ENCODE measurements at regions not wholly inside any gene's neighbourhood (a gene's known extent, or its start where the extent isn't known, plus 50 kb on each side); places are given as distances from the start of the nearest gene placed in this dataset.
A peak's percentile ranks its signal among the peaks of the same experiment; 100 is the strongest.
"Not testable (repeated sequence)": the region's sequence is repeated elsewhere in the genome, so short reads cannot be mapped to it uniquely, and the experiment has no call there.

- DNase-seq (ENCODE audit: low read depth): peak; percentile 1
- not testable (repeated sequence) for H3K4me3 ChIP-seq (ENCODE audit: low read depth, low read length)
Measured at GRCh38 chr1:223961985-223962384, 116.2 kb upstream of the TP53BP2 start.

GRCh38 chr1:223952801-223953200, 107.1 kb upstream of the TP53BP2 start:
- DNase-seq (ENCODE audit: low read depth); H3K4me3 ChIP-seq (ENCODE audit: low read depth, low read length): not testable (repeated sequence)

GRCh38 chr1:223951551-223951950, 105.8 kb upstream of the TP53BP2 start:
- H3K4me3 ChIP-seq (ENCODE audit: low read depth, low read length); DNase-seq (ENCODE audit: low read depth): not testable (repeated sequence)

- not testable (repeated sequence) for H3K4me3 ChIP-seq (ENCODE audit: low read depth, low read length); DNase-seq (ENCODE audit: low read depth)
Measured at GRCh38 chr1:223949944-223950343, 104.2 kb upstream of the TP53BP2 start.

GRCh38 chr1:223948041-223948440, 102.3 kb upstream of the TP53BP2 start:
- not testable (repeated sequence) for H3K4me3 ChIP-seq (ENCODE audit: low read depth, low read length); DNase-seq (ENCODE audit: low read depth)

DNA sequence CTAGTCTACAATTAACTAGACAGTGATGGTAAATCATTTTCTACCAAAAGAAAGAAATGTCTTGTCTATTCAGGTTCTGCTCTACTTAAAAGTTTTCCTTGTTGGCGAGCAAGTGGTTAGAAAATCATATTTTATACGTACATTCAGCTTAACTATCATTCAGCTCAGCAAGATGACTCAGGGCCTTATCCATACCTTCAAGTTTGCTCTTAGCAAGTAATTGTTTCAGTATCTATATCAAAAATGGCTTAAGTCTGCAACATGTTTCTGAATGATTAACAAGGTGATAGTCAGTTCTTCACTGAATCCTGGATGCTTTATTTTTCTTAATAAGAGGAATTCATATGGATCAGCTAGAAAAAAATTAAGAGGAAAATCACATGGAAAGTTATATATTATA, 90.8 kb upstream of the TP53BP2 start:
- not testable (repeated sequence) for H3K4me3 ChIP-seq (ENCODE audit: low read depth, low read length); DNase-seq (ENCODE audit: low read depth)

- not testable (repeated sequence) for H3K4me3 ChIP-seq (ENCODE audit: low read depth, low read length); DNase-seq (ENCODE audit: low read depth)
Measured at GRCh38 chr1:223931476-223931875, 85.7 kb upstream of the TP53BP2 start.

DNA sequence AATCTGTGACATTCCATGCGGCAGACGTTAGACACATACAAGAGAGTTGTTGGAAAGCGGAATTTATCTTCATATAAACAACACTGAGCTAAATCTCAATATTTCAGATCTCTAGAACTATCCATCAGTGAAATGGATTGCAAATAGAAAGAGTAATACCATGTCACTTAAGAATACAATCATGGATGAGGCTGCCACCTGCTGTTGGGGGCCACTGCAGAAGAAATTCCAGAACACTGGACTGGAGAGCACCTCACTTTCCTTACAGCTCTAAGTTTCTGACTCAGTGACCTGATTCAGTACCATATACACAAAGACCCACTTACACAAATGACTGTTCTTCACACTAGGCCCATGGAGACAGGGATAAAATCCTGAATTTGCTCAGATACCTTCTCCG, 75.1 kb upstream of the TP53BP2 start:
- not testable (repeated sequence) for DNase-seq (ENCODE audit: low read depth); H3K4me3 ChIP-seq (ENCODE audit: low read depth, low read length)
- TF ChIP-seq CTCF (conservative IDR thresholded peaks at IDR 0.05; ENCODE audit: low read depth, low read length): peak; percentile 24

DNA sequence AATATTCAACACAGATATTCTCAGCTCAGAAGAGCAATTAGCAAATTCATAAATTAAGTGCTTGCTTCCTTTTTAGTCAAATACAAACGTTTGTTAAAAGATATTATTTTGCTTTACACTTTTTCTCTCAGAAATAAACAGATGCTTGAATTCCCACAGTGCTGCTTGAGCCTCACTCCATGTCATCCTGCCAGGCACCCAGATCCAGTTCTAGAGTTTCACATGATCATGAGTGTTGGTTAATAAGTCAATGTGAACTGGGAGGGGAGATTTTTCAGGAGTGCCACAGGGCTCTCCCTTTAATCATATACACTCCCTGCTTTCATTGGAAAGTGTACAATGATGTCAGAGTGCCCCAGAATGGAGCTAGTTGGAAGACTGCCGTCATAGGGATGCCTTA, 69.7 kb upstream of the TP53BP2 start:
- H3K4me3 ChIP-seq (ENCODE audit: low read depth, low read length); DNase-seq (ENCODE audit: low read depth): not testable (repeated sequence)

DNA sequence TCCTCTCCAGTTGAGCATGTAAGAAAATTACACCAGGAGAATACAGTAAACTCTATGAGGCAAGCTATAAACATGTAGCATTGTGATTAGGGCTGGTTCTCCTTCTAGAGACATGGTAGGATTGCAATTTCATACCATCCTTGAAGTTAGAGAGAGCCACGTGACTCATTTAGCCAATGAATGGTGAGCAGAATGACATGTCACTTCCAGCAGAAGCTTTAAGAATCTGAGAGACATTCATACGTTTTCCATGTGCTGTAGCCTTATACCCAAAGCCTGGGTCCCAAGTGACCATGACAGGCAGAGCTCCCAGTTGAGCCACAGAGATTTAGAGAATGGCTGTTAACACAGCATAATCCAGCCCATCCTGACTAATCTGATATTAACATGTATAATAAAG, 68.0 kb upstream of the TP53BP2 start:
- not testable (repeated sequence) for H3K4me3 ChIP-seq (ENCODE audit: low read depth, low read length); DNase-seq (ENCODE audit: low read depth)

GRCh38 chr1:223907943-223908587, 62.3 kb upstream of the TP53BP2 start:
- TF ChIP-seq CTCF (conservative IDR thresholded peaks at IDR 0.05; ENCODE audit: low read depth, low read length): peak; percentile 46
- not testable (repeated sequence) for DNase-seq (ENCODE audit: low read depth); H3K4me3 ChIP-seq (ENCODE audit: low read depth, low read length)

- DNase-seq (ENCODE audit: low read depth); H3K4me3 ChIP-seq (ENCODE audit: low read depth, low read length): not testable (repeated sequence)
Measured at GRCh38 chr1:223903221-223903620, 57.5 kb upstream of the TP53BP2 start.

DNA sequence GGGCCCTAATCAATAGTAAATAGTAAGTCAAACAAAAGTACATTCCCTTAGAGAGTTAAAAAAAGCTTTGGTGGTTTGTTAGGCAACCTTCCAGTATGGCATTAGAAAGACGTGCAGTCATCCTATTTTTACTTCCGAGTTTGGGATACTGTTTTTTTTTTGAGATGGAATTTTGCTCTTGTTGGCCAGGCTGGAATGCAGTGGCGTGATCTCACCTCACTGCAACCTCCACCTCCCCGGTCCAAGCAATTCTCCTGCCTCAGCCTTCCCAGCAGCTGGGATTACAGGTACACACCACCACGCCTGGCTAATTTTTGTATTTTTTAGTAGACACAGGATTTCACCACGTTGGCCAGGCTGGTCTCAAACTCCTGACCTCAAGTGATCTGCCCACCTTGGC, 54.0 kb upstream of the TP53BP2 start:
- not testable (repeated sequence) for H3K4me3 ChIP-seq (ENCODE audit: low read depth, low read length)
- DNase-seq (ENCODE audit: low read depth): peak; percentile 42

DNA sequence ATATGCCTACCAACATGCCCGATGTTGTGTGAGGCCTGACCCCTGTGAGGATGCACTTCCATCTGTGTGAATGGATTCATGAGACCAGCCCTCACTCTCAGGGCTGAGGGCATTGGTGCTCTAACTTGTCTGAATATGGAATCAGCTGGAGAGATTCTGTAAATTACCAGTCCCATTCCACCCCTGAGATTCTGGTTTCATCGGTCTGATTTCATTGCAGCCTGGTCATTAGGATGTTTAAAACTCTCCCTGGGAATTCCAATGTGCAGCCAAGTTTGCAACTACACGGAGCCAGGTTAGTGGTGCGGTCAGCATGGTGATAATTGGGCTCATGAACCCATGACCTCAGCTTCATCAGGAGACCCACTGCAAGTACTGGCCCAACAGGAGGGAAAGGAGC, 51.4 kb upstream of the TP53BP2 start:
- not testable (repeated sequence) for H3K4me3 ChIP-seq (ENCODE audit: low read depth, low read length)
- DNase-seq (ENCODE audit: low read depth): peak; percentile 44

DNA sequence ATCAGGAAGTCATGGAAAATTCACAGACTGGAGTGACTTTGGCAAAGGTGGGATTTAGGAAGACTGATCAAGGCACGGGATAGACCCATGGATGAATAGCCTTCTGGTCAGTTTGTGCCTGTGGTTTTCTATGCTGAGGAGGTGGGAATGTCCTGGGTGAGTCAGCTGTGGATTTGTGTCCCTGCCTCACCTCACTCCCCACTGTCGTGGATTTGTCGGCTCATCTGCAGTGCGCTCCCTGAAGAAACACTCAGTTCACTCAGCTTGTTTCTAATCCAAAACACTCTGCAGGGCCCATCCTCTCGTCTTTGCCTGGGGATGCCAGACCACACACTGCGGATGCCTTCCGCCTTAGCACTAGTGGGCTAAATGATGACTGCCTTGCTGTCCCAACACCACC, 50.2 kb upstream of the TP53BP2 start:
- not testable (repeated sequence) for DNase-seq (ENCODE audit: low read depth); H3K4me3 ChIP-seq (ENCODE audit: low read depth, low read length)

All from epithelial cell of proximal tubule (primary cell).